ENCODE measurements at regions not wholly inside any gene's neighbourhood (a gene's known extent, or its start where the extent isn't known, plus 50 kb on each side); places are given as distances from the start of the nearest gene placed in this dataset.

DNA sequence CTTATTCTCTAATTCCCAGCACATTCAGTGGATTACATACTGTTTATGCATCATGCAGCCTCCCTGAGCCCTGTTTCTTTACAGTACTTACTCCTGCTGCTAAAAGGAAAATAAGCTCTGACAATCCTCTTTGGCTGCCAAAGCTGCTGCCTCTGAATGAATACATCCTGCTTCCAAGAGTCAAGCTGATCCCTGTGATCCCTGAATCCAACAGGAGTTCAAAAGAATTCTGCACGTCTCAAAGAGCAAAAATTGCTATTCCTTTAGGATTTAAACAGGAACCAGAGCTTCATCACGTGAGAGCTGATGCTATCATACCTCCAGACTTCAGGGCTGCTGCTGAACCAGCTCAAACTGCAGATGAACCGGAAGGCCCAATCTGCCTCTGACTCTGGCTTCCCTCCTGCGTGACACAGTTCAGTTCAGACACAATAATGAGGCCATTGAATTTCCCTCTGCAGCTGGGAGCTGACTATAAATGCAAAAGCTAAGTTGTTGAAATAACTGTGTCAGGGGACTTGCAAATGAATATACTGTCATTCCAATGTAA lies 851.0 kb upstream of the PHF14 start:
- DNase-seq (ENCODE audit: low read depth), result no peak

DNA sequence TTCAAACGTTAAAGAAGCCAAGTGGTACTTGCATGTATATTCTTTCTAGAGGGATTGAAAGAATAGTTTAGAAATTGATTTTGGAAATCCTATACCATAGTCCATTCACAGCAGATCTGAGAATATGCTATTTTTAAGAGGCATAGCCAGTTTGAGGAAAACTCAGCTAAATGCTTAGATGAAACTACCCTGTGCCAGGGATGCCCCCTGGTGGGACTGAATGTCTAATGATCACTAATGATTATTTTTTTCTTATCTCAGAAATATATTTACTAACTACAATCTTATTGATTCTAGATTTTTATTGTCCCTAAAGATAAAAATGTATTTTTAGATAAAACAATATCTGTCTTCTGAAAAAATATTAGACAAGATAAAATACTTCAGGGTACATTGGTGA lies 844.9 kb upstream of the PHF14 start:
- no peak for DNase-seq (ENCODE audit: low read depth)

DNA sequence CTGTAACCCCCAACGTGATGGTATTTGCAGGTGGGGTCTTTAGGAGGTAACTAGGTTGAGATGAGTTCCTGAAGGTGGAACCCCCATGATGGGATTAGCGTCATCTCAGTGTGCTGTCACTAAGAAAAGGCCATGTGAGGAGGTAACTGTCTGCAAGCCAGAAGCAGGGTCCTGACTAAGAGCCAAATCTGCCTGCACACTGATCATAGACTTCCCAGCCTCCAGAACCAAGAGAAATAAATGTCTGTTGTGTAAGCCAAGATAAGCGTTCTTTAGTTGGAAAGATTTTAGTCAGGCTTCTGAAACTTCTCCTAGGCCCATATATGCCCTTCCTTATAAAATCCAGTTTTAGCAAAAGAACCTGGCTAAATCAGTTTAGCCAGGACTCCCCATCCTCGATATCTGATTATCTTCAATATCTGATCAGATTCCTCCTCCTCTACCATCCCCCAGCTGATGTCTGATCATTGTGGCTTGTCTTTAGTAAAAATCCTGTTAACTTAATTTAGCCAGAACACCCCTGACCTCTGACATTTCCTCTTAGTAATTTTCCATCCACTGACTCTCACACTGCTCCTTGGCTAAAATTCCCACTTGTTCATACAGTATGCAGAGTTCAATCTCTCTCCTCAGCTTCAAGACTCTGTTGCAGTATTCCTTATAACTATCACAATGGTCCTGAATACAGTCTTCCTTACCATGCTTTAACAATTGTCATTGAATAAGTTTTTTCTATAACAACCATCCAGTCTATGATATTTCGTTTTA lies 835.4 kb upstream of the PHF14 start:
- DNase-seq (ENCODE audit: low read depth), result no peak

DNA sequence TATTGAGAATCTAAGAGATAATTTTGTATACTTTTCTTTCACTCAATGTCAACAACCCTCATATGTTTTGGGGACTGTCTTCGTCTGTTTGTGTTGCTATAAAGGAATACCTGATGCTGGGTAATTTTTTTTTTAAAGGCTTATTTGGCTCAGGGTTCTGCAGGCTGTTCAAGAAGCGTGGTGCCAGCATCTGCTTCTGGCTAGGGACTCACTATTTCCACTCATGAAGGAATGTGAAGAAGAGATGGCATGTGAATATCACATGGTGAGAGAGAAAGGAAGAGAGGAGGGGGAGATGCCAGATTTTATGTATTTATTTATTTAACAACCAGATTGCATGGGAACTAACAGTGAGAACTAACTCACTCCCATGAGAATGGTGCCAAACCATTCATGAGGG lies 827.4 kb upstream of the PHF14 start:
- DNase-seq (ENCODE audit: low read depth), result no peak

DNA sequence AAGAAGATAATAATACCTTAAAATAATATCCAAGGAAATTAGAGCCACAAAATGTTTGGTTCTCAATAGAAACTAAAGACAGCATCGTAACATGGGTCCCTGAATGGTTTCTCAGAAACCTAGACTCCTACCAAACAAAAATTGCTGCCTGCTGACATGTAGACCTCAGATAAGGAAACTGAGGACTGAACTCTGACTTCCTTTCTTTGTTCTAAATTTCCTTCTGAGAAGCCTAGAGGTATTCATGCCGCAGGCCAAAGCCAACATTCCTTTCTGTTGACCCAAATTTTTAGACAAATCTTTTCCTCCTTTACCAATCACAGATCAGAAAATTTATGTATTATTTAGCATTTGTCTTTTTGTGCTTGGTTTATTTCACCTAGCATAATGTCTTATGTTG lies 816.7 kb upstream of the PHF14 start:
- DNase-seq (ENCODE audit: low read depth), result no peak

DNA sequence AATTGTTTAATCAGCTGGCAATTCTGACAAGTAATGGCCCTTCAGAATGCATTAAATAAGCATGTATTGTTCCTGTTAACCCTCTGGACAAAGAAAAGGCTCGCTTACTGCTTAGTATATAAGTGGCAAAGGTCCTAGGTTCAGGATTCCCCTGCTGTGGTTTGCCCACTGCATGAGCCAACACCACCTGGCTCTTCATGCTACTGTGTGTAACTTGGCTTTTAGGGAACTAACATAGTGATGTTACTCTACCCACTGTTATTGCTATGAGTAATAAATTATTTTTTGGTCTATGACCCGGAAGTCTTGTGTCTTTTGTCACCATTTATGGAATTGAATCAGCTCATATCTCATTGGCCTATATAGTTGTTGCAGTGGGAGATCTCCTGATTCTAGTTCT lies 791.7 kb upstream of the PHF14 start:
- DNase-seq (ENCODE audit: low read depth), result no peak

DNA sequence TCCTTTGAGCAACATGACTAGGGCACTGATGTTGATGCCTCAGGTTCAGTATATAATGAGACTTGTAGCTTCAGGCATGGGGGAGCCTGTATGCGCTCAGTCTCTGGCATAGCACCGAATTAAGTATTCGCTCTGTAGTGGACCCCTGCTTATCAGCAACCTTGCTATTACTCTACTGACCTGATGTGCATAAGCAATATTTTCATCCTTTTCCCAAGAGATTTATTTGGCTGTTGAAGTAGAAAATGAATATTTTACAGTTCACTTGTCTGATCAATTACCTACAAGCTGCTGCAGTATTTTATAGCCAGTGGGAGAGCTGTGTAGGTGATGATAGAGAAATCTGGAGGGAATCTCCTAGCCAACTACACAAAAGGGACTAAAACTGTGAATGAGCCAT lies 781.6 kb upstream of the PHF14 start:
- no peak for DNase-seq (ENCODE audit: low read depth)

DNA sequence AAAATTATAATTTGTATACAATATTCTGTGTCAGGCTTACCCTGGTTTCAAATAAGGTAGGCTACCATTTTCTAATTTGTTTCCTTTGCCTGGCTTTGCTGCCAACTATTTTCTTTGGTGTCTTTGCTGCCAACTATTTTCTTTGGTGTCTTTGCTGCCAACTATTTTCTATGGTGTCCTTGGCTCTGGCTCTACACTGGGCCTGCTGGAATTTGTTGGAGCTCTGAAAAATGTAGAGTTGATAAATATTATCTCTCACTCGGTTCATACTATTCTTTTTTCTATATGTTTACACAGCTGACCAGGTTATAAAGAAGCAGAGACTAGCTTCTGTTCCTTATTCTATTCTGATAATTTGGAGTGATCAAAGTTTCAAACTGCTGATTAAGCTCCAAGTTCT lies 768.0 kb upstream of the PHF14 start:
- DNase-seq (ENCODE audit: low read depth), result no peak

DNA sequence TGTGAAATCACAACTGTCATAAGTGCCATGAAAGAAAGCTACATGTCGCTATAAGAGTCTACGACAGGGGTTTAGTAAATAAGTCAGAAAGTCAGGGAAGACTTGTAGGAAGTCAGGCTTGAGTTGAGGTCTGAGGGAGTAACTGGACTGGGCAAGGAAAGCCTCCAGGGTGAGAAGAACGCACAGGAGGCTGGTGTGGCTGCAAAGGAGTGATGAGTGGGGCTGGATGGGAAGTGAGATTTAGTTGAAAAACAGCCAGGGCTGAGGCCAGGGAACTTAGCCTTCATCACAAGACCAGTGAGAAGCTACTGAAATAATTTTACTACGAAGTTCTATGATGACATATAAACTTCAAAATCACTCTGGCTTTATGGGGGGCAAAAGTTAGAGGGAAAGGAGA lies 763.7 kb upstream of the PHF14 start:
- DNase-seq (ENCODE audit: low read depth), result no peak

DNA sequence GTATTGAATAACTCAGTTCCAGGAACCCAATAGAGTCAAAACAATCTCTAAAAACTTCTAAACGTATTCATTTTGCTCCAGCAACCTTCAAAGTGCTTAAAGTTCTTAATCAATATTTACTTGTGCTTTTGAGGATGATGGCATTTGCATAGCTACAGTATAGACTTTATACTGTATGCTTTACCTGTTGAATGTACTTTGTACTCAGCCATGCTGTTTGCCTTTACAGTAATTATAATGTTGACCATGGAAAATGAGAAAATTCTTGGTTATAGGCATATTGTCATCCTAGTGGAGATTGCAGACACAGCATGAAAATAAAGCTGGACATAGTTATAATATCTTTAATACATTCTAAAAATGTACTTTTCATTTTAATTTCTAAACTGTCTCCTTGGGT lies 762.7 kb upstream of the PHF14 start:
- no peak for DNase-seq (ENCODE audit: low read depth)

DNA sequence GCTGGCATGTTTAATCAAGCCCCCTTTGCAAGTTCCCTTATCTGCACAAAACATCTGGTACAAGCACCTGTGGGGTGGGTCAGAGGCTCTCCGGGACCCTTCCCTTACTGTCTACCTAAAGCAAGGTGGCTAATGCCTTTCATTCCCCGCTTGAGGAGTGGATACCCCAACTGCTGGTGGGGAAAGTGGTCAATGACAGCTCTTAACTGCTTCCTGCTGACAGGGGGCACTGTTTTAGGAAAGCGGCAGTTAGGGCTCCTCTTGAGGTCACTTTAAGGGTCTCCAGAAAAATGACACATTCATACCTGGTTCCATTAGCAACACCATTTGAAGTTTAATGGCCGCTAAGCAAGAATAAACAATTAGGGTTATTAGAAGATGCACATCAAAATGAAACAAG lies 761.8 kb upstream of the PHF14 start:
- no peak for DNase-seq (ENCODE audit: low read depth)

DNA sequence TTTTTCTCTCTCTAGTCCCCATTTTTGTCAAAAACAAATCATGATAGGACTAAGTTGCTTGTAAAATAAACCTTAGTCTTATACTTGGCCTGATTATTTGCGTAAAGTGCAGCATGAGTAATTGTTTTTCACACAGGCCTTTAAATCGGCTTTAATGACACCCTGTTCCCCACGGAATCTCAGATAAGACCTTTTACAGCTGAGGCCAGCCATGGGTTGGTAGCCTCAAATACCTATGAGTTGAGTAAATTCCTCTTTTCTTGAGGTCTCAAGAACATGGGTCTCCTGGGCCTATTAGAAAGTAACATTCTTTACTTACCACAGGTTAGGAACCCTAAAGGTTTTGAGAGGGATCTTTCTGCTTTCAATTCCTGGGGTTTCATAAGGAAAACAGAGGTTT lies 761.0 kb upstream of the PHF14 start:
- DNase-seq (ENCODE audit: low read depth), result no peak

DNA sequence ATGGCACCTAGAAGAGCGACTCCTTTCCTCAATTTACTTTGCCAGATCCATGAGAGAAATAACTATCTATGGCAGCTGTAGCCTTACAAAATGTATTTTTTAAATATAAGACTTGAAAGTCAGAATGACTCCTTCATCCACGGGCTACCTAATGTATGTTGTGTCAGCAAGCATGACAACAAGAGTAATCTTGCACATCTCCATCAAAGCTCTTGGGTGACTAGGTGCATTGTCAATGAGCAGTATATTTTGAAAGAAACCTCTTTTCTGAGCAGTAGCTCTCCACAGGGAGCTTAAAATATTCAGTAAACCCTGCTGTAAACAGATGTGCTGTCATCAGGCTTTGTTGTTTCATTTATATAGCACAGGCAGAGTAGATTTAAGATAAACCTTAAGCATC lies 757.2 kb upstream of the PHF14 start:
- no peak for DNase-seq (ENCODE audit: low read depth)

DNA sequence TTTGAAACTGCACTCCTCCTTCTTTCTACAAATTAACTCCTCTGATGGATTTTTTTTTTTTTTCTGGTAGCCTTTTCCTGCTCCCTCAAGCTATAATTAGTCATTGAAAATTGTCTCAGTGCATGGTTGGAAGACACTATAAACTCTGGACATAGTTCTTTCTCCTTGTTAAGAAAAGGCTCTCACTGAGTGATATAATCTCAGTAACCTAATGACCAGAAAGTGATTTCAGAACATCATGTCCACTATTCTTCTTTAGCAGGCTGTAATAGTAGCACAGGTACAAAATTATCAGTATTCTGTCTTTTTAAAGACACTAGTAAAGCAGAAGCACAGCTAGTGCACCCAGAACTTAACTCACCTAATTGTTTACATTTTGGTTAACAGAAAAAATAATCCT lies 752.6 kb upstream of the PHF14 start:
- no peak for DNase-seq (ENCODE audit: low read depth)

DNA sequence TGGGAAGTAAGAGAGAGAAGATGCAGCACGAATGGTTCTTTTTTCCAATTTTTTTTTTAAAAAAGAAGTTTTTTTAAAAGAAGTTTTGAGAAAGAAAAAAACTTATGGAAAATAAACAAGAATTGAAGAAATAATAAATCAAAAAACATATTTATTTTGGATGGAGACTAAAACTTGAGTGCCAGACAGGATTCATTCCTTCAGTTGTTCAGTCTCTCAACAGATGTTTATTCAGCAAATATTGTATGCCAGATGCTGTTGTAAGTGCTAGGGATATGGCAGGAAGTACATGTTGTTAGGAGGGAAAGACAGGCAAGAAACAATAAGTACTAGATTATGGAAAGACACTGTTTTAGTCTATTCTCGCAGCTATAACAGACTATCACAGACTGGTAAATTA lies 750.7 kb upstream of the PHF14 start:
- no peak for DNase-seq (ENCODE audit: low read depth)

DNA sequence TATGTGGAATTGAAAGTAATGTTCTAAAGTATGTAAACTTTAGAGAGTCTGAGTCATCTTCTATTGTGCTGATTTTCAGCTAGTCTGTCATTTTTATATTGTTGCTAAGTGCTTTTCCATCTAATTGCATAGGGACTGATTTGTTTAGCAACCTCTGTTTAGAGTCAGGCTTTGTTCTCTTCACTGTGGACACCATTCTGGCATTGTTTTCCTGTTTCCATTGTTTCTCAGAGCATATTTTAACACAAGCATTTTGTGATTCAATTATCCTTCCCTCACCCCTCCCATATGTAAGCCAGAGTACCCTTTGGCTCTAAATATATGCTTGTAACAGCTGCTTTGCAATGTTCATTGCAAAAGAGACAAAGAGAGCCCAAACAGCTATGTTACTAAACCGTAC lies 748.4 kb upstream of the PHF14 start:
- DNase-seq (ENCODE audit: low read depth), result no peak

DNA sequence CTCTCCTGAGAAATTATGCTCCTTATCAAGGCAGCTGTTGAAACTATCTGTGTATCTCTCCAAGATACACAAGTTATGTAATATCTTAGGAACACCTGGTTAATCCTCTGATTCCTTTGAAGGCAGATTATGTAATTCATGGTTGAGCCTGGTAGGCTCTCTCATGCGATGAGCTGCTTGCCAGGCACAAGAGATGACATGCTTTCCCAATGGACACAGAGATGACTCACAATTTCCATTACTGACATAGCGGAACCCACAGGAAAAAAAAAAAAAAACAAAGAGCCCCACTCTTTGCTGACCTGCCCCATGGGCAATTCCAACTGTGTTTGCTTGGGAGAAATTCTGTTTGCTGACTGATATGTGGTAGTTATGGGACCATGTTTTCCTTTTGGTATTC lies 736.4 kb upstream of the PHF14 start:
- no peak for DNase-seq (ENCODE audit: low read depth)

DNA sequence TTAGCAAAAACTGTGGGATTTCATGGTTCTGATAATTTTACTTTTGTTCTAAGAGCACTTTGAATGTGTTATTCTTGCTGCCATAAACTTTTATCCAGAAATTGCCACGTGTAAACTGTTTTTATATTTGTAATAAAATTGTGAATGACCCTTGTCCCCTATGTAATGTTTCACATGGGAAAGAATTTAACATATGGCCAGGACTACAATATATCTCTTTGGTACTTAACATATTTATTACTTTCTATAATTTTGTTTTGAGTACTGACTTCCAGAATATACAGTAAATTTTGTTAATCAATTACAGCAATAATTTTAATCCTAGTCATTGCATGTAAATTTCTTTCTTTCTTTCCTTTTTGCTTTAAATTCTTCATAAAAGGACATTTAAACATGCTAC lies 735.0 kb upstream of the PHF14 start:
- no peak for DNase-seq (ENCODE audit: low read depth)

DNA sequence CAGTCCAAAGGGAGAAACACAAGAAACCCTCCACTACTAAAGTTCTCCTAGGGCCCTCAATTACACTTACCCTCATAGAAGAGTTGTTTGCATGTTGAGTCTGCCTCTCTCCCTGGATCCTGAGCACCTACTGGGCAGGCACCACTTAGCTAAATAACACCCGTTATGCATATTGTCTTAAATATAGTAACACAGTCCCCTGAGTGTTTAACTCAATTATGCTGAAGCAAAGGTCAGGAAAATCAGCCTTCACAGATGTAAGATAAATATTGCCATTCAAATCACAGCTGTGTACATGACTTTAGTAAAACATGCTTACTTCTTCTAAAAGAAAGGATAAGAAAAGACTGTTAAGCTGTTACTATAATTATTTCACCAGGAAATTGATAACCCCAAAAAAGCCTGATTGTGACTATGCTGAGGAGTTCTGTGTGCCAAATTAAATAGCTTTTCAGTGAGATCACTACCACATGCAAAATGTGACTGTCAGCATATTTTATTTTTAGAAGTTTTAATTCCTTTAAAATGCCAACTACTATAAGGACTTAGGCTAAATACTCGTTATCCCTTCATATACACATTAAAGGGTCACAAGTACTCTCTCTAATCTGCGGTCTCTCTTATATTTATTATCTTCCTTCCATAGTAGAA lies 733.9 kb upstream of the PHF14 start:
- DNase-seq (ENCODE audit: low read depth), result no peak

DNA sequence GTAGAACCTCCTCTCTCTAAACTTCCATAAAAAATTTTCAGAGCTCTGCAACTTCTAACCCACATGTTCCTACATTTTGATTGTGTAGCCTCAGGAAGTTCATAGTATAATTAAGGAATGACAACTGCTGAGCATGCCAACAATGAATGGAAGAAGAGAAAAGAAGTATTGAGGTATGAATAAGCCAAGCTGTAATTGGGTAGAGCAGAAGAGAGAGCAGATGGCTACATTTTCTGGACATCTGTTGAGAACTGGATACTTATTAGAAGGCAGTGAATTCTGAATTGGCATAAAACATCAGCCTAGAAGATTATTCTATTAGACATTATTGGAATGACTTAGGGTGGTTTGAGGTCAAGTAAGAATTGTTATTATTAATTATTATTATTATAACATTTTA lies 728.3 kb upstream of the PHF14 start:
- no peak for DNase-seq (ENCODE audit: low read depth)

DNA sequence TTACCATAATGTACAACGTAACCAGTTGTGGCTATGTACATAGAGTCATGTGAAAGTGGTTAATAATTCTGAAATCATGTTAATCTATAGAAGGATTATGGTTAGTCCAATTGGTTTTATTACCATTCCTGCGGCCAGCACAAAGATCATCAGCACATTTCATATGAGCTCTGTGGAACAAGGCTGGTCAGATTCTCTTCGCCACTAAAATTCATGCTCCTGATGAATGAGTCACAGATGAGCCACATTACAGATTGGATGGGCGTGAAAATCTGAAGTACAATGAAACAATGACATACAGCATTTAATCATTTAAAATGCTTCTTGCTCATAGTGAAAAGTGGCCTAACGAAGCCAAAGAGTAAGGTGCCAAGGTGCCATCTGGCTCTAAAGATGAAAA lies 716.2 kb upstream of the PHF14 start:
- no peak for DNase-seq (ENCODE audit: low read depth)

DNA sequence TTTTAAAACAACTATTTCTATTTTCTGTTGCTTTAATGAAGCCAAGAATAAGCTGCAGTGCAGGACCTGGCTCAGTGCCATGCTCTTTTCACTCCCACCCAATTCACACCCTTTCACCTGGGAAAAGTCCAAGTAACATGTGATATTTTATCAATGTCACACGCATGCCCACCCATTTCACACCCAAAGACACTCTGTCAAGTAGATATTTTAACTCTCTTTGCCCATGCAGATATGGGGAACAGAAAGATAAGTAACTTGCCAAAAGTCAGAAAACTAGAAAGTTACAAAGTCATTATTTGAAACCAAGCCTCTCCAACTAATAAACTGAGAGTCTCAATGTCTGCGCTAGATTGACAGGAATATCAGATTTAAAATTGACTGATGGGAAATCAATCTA lies 706.7 kb upstream of the PHF14 start:
- no peak for DNase-seq (ENCODE audit: low read depth)

DNA sequence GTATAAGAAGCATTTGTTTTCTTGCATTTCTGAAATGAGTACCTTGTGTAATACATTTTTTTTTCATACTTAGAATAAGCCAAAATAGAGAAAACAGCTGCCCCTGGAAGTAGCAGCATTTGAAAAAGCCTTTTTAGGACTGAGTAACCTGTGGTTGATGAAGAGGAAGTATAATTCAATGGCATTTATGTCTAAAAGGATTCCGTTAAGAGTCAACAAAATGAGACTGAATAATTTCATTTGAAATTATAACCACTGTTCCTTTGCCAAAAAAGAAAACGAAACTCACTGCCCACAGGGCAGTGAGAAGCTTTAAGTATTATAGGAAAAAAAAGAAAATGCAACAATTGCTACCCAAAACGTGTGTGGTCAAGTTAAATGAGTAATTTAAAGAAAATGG lies 705.6 kb upstream of the PHF14 start:
- no peak for DNase-seq (ENCODE audit: low read depth)

DNA sequence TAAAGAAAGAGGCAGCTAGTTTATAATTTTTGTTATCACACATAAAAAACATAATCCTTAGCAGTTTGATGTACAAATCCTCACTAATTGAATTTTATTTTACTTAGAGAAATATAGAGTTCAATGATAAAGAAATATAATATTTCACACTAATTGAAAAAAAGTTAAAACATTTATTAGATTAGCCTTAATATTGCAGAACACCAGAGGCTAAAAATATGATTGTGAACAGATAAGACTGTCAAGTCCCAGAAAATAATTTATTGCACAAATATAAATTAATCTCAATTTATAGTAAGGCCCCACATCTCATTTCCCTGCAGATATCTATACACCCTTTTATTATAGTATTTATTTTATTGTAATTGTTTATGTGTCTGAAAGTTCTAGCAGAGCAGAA lies 690.8 kb upstream of the PHF14 start:
- no peak for DNase-seq (ENCODE audit: low read depth)
